ENCODE measurements at regions not wholly inside any gene's neighbourhood (a gene's known extent, or its start where the extent isn't known, plus 50 kb on each side); places are given as distances from the start of the nearest gene placed in this dataset.

DNA sequence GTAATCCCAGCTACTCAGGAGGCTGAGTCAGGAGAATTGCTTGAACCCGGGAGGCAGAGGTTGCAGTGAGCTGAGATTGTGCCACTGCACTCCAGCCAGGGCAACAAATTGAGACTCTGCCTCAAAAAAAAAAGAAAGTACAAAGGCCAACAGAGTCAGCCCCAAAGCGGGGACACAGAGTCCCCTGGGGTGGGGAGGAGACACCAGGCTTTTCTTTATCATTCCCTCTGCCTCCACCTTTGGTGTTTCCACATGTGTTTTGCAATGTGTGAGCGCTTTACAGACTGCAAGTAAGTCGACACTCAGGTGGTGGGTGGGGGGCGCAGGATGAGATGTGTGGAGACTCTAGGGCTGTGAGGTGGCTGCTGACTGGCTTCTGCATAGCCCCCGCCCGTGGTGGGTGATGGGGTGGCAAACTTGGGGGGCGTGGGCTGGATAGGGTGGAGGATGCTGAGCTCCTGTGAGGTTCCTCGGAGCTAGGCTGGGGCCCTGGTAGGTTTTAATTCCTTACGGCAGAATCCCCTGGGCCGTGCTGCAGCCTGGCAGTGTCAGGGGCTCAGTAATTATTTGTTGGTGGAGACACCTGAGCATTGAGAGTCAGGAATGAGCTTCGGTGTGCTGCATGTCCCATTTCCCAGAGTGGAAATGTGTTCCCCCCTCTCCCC lies 177.2 kb downstream of the CTTN start:
- DNase-seq = no peak

DNA sequence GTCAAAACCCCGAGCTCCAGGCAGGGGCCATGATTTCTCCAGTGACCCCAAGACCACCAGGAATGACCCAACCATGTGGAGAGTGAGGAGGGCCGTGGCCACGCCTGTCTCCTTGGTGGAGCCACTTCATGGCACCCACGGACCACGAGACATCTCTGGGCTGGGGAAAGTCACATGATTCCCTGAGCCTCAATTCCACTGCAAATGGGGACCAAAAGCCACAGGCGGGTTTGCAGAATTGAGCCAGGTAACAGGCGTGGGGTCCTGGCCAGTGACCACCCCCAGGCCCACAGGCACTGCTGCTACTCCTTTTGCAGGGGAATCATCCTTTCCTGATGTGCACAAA lies 178.9 kb downstream of the CTTN start:
- no peak for DNase-seq

DNA sequence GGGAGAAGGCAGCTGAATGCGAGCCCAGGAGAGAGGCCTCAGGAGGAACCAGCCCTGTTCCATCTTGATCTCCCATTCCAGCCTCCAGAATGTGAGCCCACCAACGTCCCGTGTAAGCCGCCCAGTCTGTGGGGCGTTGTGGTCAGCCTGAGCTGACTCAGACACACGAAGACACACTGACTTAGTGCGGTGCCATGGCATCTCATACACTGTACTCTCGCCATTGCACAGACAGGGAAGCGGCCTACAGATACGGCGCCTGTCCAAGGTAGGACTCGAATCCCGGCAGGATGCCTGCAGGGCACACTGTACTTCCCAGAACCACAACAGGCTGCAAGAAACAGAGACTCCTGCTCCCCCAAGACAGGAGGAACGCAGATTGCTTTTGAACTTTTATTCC lies 179.6 kb downstream of the CTTN start:
- DNase-seq = no peak

DNA sequence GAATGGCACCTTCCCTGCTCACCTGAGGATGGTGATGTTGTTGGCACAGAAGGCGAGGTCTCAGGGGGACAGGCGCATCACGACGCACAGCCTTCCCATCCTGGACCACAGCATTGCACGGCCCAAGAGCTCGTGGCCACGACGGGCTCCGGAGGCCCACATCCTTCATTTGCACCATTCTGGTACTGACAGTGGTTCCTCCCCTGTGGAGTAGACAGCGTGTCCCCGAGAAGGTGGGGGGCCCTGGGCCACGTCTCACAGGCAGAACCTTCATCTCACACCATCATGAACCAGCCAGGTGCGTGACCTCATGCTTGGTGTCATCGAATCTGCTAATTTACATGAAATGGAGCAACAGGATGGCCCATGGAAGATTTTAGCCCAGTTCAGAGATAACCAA lies 180.0 kb downstream of the CTTN start:
- no peak for DNase-seq

DNA sequence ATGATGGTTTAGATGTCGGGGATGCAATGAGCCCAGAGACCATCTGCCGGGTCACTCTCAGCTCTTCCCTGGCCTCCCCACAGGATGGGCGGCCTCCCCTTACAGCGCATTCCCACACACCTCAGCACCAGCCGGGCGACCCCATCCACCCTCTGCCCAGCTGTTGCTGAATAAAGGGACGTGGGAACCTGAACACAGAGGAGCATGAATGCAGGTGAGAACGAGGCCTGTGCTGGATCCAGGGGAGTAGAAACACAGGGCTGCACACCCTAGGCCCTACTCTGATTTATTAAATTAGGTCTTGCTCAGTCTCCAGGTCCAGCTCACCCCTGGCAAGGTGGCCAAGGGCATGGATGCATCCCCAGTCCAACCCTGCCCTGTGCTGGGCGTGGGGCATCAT lies 180.5 kb downstream of the CTTN start:
- no peak for DNase-seq

DNA sequence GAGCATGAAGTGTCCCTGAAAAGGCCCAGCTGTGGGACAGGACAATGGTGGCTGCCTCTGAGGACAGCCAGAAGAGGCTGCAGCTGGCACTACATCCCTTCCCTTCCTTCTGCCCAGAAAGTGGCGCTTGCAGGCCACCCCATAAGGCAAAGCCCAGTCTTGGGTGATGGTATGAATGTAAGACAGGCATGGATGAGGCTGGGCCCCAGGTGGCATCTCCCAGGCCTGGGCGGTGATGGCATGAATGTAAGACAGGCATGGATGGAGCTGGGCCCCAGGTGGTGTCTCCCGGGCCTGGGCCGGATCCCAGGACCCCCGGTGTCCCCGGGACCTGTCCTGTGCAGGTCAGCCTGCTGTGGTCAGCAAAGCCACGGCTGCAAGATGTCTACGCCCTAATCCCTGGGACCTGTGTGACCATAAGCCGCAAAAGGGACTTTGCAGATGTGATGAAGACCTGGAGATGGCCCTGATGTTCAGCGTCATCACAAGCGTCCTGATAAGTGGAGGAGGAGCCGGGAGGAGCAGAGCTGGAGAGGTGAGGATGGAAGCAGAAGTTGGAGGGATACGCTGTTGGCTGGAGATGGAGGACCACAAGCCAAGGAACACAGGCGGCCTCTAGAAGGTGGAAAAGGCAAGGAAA lies 181.1 kb downstream of the CTTN start:
- DNase-seq = no peak

DNA sequence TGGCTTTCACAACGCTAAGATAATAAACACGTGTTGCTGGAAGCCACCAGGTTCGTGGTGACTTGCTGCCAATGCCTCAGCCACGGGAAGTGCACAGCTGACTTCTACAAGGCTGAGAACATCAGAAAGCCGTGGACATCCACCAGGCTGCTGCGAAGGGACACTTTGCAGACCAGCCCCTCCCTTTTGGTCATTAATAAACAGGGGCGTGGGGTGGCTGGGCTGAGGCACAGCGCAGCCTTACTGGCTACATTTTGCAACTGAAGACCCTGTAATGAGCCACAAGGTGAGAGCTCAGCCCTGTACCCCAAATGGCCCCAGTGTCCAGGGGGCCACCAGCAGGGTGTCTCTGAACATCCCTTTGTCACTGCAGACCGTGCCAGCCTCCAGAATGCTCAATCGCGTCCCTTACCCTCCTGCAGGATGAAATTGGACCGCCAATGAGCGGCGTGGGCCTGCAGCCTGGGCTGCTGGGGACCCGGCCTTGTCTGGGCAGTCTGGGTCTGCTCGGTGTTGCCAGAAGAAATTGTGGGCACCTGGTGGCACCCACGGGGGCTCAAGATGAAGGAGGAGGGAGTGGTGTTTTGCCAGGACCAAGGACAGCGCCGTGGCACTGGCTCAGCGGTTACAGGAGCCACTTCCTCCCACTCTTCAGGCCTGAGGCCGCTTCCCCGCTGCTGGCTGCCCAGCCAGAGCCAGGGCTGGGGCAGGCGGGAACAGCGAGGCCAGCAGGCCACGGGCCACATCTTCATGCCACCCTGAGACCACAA lies 181.9 kb downstream of the CTTN start:
- DNase-seq = no peak

DNA sequence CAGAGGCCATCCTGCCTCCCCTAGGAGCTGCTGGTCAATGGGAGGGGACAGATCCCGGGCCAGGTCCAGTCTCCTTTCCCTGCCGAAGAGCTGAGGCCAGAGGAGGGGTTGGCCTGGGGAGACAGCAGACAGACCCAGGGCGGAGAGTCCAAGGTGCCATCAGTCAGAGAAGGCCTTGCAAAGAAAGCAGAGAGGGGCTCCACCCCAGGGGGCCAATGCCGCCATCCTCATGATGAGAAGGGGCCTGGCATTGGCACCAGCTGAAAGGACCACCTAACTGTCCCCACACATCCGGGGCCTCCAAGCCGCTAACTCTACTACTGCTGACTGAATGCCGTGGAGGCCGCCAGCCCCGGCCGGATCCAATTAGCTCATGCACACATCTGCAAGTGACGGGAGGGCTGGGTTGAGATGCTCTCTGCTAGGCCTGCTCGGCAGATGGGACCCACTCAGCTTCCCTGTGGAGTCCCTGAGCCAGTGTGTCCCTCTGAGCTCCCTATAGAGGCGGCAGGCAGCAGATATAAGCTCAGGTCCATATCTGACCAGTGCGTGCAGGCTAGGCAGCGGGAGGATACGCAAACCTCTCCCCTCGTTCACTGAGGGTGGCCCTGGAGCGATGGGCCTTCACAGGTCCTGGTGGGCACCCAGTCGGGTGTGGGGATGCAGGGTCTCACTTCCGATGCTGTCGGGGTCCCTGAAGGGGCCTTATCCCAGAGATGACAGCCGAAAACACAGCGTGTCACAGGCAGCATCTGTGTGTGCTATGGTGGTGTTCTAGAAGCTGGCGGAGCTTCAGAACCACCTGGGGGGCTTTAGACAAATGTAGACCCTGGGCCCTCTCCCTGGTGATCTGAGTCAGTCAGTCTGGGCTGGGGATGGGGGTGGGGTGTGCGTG lies 183.9 kb downstream of the CTTN start:
- no peak for DNase-seq

DNA sequence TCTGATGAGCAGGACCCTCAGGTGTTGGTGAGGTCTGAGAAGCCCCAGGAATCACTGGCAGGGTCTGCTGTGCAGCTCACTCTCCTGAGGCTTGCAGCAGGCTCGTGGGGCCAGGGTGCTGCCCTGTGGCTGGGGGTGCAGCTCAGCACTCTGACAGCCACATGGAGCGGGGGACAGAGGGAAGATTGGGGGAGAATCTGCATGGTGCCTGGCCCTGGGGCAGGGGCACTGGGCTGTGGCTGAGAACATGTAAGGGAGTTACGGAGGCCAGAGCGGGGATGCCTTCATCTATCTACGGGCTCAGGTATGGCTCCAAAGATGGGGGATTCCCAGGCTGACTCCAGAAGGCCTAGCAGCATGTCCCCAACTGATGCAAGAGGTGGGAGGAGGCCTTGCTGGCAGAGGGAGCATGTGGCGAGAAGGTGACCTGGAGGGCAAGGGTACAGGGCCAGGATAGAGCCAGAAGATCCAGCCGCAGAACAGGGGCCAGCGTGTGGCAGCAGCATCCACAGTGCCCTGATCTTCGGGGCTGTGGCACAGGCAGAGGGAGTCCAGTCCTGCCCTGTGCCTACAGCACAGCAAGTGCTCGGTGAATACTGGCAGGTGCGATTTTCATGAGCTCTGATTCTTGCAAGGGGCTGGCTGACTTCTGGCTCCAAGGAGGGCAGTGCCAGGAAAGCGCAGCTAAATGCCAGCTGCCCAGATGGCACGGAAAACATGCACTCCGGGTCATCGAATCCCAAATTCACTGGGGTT lies 184.7 kb downstream of the CTTN start:
- no peak for DNase-seq

DNA sequence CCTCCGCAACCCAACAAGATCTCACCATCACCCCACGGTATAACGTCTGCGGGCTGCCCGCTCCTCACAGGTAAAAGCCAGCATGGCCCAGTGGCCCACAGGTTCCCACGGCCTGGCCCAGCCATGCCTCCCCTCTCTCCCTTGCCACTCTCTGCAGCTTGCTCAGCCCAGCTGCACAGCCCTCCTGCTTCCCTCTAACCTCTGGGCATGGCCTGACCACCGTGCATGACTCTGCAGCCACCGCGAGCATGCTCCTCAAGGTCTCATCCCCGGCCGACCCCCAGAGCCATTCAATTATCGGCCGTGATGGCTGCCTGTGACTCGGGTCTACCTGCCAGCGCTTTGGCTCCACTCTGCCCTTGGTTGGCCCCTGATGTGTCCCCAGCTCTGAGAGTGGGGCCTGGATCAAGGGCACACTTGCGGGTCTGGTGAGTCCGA lies 185.5 kb downstream of the CTTN start:
- no peak for DNase-seq

DNA sequence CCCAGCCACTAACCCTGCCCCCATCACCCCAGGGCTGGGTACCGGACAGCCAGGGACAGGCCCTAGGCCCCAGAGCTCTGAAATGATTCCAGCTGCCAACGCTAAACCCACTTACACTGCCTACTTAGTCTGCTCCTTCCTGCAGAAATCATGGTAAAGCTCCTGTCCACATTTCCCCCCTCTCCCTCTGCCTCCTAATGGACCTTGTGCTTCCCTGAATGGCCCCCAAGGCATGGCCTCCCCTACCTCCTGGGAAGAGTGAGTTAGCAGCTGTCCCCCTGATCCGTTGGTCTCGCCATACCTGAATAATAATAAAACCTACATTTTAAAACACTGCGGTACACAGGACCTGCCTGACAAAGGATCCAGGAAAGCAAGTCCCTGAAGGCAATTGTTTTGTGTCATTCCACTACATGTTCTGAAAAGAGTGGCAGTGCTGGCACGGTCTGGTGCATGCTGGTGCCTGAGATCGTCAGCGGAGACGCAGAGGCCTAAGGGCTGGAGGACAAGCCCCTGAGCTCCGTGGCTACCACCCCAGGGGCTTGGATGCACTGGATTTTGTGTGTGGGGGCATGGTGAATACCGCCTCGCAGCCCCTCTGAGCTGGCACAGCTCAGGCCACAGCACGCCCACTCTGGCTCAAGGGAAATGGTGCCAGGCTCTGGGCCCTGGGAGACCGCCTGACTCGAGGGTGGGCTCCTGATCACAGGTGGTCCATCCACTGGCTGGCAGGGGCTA lies 186.3 kb downstream of the CTTN start:
- no peak for DNase-seq

DNA sequence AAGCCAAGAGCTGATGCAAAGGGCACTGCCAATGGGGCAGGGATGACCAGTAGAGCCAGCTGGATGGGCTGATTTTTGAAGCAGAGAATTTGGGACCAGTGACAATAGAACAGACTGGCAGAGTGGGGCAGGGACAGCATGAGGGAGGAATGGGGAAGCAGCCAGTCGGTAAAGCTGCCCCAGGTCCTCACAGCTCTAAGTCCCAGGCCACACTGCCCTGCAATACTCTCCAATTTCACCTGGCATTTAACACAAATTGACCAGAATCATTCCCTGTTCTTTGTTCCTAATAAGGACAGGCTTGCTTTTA lies 186.9 kb downstream of the CTTN start:
- DNase-seq = no peak

DNA sequence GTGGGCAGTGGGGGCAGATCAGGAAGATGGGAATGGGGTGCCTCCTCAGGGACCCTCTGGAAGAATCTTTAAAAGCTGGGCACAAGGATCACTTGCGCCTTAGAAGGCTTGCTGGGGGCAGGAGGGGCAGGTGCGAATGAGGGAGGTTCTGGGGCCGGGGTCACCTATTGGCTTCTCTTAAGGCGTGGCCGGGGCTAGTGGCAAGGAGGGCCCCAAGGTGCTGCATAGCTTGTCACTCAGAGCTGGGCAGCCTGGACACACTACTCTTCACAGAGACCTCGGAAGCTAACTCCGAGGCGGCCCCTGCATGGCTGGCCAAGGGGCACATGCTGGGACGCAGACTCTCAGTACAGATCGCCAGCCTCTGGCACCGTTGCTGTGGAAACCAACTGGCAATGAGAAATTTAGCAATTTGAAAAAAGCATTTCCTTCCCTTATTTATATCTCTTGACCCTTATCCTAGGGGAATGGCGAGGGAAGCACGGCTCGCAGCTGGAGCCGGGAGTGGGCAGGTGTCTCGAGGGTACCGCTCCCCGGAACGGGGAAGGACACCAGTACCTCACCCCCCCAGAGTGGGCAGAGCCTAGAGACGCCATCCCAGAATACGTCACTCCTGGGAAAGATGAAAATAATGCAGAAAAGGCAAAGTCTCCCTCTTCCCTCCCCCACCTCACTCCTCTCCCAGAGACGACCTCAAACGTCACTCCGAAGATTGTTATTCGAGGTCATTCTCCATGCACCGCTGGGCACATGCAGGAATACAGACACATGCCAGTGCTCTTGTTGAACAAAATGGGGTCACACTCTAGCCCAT lies 188.1 kb downstream of the CTTN start:
- no peak for DNase-seq

DNA sequence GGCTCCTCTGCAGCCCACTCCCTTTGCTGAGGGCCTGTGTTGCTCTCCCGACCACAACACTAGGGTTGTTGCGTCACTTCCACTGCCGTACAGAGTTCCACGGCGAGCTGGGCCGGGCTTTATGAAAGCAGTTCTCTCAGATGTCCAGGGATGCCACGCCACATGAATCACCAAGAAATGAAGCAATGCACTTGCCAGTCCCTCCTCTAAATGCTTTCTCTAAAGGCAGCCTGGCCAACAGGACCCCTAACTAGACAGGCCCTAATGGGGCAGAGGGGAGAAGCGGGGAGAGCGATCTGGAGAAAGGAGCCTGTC lies 188.7 kb downstream of the CTTN start:
- no peak for DNase-seq

DNA sequence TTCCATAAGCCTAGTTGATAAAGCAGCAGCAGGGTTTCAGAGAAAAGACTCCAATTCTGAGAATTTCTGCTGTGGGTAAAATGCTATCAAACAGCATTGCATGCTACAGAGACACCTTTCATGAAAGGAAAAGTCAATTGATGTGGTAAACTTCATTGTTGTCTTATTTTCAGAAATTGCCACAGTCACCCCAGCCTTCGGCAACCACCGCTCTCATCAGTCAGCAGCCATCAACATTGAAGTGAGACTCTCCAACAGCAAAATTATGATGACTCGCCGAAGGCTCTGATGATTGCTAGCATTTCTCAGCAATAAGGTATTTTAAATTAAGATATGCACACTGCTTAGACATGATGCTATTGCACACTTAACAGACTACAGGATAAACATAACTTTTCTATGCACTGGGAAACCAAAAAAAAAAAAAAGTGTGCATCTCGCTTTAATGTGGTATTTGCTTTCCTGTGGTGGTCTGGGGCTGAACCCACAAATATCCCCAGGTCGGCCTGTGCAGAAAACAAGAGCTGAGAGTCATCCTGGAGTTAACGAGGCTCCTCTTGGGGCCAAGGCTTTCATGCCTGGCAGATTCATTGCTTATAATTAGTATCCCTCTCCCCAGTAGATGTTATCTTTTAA lies 192.1 kb downstream of the CTTN start:
- DNase-seq = no peak

DNA sequence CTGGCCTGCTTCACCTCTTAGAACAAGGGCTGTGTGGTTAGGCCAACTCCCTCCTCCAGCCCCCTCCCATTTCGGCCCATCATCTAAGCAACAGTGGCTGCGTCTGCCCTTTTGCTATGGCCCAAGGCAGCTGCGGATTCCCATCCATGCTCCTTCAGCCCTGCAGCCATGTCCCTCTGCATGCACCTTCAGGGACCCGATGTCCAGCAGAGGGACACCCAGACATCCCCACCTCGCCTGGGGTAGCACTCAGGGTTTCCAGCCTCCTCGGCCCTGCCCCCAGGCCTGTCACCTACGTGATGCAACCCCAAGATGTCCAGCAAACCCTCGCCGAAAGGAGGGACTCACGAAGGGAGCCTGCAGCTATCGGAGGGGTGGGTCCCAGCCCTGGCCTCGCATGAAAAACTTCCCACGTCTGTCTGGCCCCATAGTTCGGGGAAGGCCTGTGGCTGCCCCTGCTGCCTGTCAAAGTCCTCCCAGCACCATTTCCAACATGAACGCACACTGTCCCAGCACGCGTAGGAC lies 194.4 kb downstream of the CTTN start:
- no peak for DNase-seq

DNA sequence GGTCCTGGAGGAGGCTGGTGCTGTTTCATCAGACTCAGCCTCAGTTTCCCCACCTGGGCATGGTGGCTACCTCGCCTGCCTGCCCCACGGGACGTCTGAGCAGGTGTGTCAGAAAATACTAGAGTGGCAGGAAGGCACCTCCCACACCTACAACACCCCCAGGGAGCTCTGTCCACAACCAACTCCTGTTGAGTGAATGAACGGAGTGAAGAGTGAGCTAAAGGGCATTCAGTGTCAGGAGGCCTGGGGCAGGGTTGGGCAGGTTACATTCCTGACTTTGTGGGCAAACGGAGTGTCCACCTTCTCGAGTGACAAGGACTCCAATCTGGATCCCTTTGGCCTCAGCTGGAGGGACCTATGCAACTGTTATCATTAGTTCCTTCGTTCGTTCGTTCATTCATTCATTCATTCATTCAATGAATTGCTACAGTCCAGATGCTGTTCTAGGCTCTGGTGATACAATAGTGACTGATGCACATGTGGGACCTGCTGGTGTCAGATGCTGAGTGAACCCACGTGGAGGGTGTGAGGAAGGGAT lies 195.2 kb downstream of the CTTN start:
- DNase-seq = no peak

DNA sequence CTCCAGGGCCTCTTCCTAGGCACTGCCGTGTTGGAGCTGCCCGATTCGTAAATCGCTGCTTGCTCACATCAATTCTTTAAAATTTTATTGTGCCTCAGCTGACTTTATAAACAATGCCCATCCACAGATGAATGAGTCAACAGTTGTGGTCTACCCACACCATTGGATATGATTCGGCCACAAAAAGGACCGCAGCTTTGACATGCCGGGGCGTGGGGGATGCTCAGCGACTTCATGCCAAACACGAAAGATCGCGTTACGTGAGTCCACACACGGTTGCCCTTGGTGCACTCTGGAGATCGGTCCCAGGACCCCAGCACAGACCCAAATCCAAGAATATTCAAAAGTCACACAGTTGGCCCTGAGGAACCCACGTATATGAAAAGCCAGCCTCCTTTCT lies 195.7 kb downstream of the CTTN start:
- no peak for DNase-seq

DNA sequence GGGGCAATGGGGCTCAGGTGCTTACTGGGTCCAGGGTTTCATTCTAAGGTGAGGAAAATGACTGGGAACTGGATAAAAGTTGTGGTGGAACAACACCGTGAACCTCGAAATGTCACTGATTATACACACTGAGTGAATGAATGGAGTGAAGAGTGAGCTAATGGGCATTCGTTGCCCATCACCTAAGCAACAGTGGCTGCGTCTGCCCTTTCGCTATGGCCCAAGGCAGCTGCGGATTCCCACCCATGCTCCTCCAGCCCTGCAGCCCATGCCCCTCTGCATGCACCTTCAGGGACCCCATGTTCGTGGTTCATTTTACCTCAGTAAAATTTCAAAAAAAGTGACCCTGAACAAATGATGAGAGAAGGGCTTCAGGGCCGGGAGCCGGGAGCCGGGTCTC lies 196.3 kb downstream of the CTTN start:
- no peak for DNase-seq

DNA sequence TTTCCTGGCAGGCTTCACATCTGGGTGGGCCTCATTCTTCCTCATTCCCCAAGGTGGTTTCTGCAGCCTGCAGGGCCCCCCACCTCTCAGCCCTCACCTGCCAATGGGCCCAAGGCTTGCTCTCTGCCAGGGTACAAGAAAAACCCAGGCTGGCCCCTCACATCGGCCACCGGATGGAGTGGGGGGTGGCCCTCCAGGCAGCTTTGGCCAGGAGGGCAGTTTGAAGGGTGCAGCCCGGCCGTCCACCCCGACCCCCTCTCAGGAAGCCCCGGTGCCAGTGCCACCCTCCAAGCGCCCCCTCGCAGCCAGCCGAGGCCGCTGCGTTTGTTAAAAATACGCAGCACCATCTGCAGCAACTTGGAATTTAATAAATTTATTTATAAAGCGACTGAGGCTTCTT lies 196.7 kb downstream of the CTTN start:
- no peak for DNase-seq
